MCF 10A (cell line): ENCODE measurements at regions not wholly inside any gene's neighbourhood (a gene's known extent, or its start where the extent isn't known, plus 50 kb on each side); places are given as distances from the start of the nearest gene placed in this dataset.

ENCODE experiments used
- BruUV-seq: library from RNA; stranded (reverse); fragments of 400-500 nt; replicated peaks from 2 replicates; lab custom pipeline; 2021; lab: Mats Ljungman, UMichigan
- CTCF ChIA-PET: fragments of 300-600 bp; sonication (Branson Sonifier 250); formaldehyde crosslinking; extraction: SDS; loops from one replicate; lab custom pipeline; 2021; ENCODE audit warnings: antibody characterized with exemption, inconsistent platforms; lab: Yijun Ruan, JAX
- POLR2A ChIA-PET: fragments of 300-600, 350-650 bp; sonication (Branson Sonifier 250); formaldehyde crosslinking; extraction: SDS; loops from one replicate; lab custom pipeline; 2020; ENCODE audit warnings: antibody characterized with exemption, inconsistent platforms; lab: Yijun Ruan, JAX
- DNase-seq: peaks from one replicate; pipeline ENCODE4 v3.0.0-alpha.2; 2018; ENCODE audit not compliant: unreplicated experiment
- H3K27ac Mint-ChIP-seq: one replicate; pipeline ENCODE4 v1.8.0; 2022; ENCODE audit warnings: mild to moderate bottlenecking, low read depth, mixed read lengths; ENCODE audit not compliant: unreplicated experiment
- H3K27me3 Mint-ChIP-seq: one replicate; pipeline ENCODE4 v1.8.0; 2022; ENCODE audit warnings: mixed read lengths; ENCODE audit not compliant: insufficient read depth, unreplicated experiment
- H3K36me3 Mint-ChIP-seq: one replicate; pipeline ENCODE4 v1.8.0; 2022; ENCODE audit warnings: mild to moderate bottlenecking, moderate library complexity, mixed read lengths; ENCODE audit not compliant: insufficient read depth, unreplicated experiment
- H3K4me1 Mint-ChIP-seq: one replicate; pipeline ENCODE4 v1.8.0; 2022; ENCODE audit warnings: mixed read lengths; ENCODE audit not compliant: insufficient read depth, unreplicated experiment
- H3K4me3 Mint-ChIP-seq: one replicate; pipeline ENCODE4 v1.8.0; 2022; ENCODE audit warnings: mild to moderate bottlenecking, moderate library complexity, mixed read lengths; ENCODE audit not compliant: unreplicated experiment
- H3K9me3 Mint-ChIP-seq: one replicate; pipeline ENCODE4 v1.8.0; 2022; ENCODE audit warnings: mixed read lengths; ENCODE audit not compliant: unreplicated experiment
- CTCF ChIP-seq: fragments of 200-600 bp; IDR thresholded peaks from one replicate; pipeline ENCODE4 v1.8.0; 2022; ENCODE audit warnings: antibody characterized with exemption, mild to moderate bottlenecking; ENCODE audit not compliant: unreplicated experiment
- intact Hi-C: fragments of 100-400 bp; cut with micrococcal nuclease; formaldehyde crosslinking; loops from 2 replicates; pipeline ENCODE4 v1.14.1; 2022

GRCh38 chr7:106381252-106381651 is 96.5 kb upstream of the NAMPT start:
- peaks cover 10% of the 10 kb centered on the region for H3K4me1 Mint-ChIP-seq
- intact Hi-C loops, result no loop called here
- no peaks in the 10 kb centered on the region for H3K36me3 Mint-ChIP-seq
- no peak for TF ChIP-seq CTCF
- ChIA-PET CTCF (no interaction called here), POLR2A (no interaction called here)
- DNase-seq, result no peak
- H3K9me3 Mint-ChIP-seq, result no peaks in the 10 kb centered on the region
- no peak overlapping the region for H3K27ac Mint-ChIP-seq
- no peak overlapping the region for H3K4me3 Mint-ChIP-seq
- BruUV-seq, result no TSS peak
- H3K27me3 Mint-ChIP-seq, result no peaks in the 10 kb centered on the region

DNA sequence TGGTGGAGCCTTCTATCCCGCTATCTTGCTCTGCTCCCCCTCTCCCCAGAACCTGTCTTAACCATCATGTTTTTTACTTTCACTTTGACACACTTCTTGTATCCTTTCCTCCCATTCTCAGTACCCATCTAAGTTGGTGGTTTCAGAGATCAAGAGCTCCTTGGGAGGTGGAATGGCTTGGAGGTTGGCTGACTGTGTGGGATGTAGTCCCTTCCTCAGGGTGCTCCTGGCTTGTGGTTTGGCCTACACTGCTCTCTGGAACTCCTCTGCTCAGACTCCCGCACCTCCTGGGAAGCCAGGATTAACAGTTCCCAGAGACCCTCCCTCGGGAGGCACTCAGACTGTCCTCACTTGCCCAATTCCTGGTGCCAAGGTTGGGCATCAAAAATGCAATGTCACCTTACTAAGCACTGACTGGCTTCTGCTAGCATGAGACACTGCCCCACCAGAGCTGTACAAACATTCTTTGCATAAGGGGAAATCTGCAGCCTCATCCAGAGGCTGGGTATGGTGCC is 93.1 kb upstream of the NAMPT start:
- peak overlapping the region; percentile 33 for H3K4me3 Mint-ChIP-seq
- no peak for TF ChIP-seq CTCF
- peak overlapping the region; percentile 71 for H3K27ac Mint-ChIP-seq
- CTCF ChIA-PET, result no interaction called here
- H3K36me3 Mint-ChIP-seq, result no peaks in the 10 kb centered on the region
- intact Hi-C loops, result no loop called here
- peaks cover 10% of the 10 kb centered on the region for H3K4me1 Mint-ChIP-seq
- peak; percentile 61 for DNase-seq
- no TSS peak for BruUV-seq
- no peaks in the 10 kb centered on the region for H3K9me3 Mint-ChIP-seq
- POLR2A ChIA-PET, result no interaction called here
- H3K27me3 Mint-ChIP-seq, result no peaks in the 10 kb centered on the region

- Mint-ChIP-seq H3K36me3 (no peaks in the 10 kb centered on the region), H3K4me3 (no peak overlapping the region), H3K27ac (no peak overlapping the region), H3K27me3 (no peaks in the 10 kb centered on the region), H3K4me1 (peaks cover 10% of the 10 kb centered on the region), H3K9me3 (no peaks in the 10 kb centered on the region)
- ChIA-PET CTCF (interaction anchor here (0.6 kb wide), 2 partner anchors 197 to 326 kb away, joined by 3 read pairs; no protein-coding TSS in a partner anchor), POLR2A (interaction anchor here (0.6 kb wide), 1 partner anchor 346 kb away, joined by 3 read pairs; no protein-coding TSS in a partner anchor)
- no peak for TF ChIP-seq CTCF
- no TSS peak for BruUV-seq
- intact Hi-C loops, result no loop called here
- no peak for DNase-seq
Measured at GRCh38 chr7:106376026-106376799, 91.4 kb upstream of the NAMPT start.

GRCh38 chr7:106375499-106375898 is 90.7 kb upstream of the NAMPT start:
- ChIA-PET CTCF (interaction anchor here (0.6 kb wide), 2 partner anchors 196 to 325 kb away, joined by 3 read pairs; no protein-coding TSS in a partner anchor), POLR2A (interaction anchor here (0.5 to 0.6 kb wide), 2 partner anchors 20 to 347 kb away, joined by 3 read pairs; no protein-coding TSS in a partner anchor)
- BruUV-seq, result no TSS peak
- H3K27ac Mint-ChIP-seq, result no peak overlapping the region
- TF ChIP-seq CTCF, result no peak
- H3K9me3 Mint-ChIP-seq, result no peaks in the 10 kb centered on the region
- intact Hi-C loops, result no loop called here
- H3K4me1 Mint-ChIP-seq, result peaks cover 10% of the 10 kb centered on the region
- no peaks in the 10 kb centered on the region for H3K36me3 Mint-ChIP-seq
- H3K4me3 Mint-ChIP-seq, result no peak overlapping the region
- no peaks in the 10 kb centered on the region for H3K27me3 Mint-ChIP-seq
- DNase-seq, result no peak
